ENCODE measurements at regions not wholly inside any gene's neighbourhood (a gene's known extent, or its start where the extent isn't known, plus 50 kb on each side); places are given as distances from the start of the nearest gene placed in this dataset.
"Not testable (repeated sequence)": the region's sequence is repeated elsewhere in the genome, so short reads cannot be mapped to it uniquely, and the experiment has no call there.

- not testable (repeated sequence) for DNase-seq (ENCODE audit: low read depth)
Measured at GRCh38 chr9:67307109-67307508, 314.8 kb upstream of the SPATA31A3 start.

- DNase-seq (ENCODE audit: low read depth): not testable (repeated sequence)
Measured at GRCh38 chr9:67288797-67289196, 296.4 kb upstream of the SPATA31A3 start.

- DNase-seq (ENCODE audit: low read depth): not testable (repeated sequence)
Measured at GRCh38 chr9:67288117-67288735, 295.9 kb upstream of the SPATA31A3 start.

DNA sequence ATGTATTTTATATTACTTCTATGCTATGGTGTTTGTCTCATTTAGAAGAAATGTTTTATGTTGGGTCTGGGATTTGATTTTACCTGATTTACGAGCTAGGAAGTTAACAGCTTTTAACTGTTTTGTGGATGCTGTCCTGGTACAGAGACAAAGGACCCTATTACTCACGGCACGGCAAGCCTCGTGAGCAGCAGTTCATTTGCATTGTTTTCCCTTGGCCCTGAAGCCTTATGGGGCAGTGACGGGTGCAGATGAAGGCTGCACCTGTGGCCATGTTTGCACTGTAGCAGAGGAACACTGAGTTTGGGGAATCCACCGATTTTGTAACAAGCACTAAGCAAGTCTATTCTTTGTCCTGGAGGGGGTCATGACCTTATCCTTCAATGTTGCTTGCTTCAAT is 291.9 kb upstream of the SPATA31A3 start:
- DNase-seq (ENCODE audit: low read depth): not testable (repeated sequence)

DNA sequence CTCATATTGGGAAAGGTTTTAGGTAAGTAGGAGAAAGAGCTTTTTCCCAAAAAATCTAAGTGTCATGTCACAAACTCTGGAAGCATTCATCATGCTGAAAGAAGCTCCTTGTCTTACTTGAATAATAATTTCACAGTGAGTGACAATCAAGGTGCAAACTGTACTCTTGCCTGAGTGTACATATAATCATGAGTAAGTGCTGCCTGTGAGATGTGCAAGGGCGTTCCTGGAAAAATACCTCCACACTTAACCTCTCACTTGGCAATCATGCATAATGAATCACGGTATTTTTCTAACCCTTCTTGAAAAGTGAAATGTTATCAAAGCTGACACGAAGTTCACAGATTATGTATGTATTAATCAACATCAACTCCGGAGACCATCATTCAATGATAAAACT is 289.2 kb upstream of the SPATA31A3 start:
- DNase-seq (ENCODE audit: low read depth): not testable (repeated sequence)

DNA sequence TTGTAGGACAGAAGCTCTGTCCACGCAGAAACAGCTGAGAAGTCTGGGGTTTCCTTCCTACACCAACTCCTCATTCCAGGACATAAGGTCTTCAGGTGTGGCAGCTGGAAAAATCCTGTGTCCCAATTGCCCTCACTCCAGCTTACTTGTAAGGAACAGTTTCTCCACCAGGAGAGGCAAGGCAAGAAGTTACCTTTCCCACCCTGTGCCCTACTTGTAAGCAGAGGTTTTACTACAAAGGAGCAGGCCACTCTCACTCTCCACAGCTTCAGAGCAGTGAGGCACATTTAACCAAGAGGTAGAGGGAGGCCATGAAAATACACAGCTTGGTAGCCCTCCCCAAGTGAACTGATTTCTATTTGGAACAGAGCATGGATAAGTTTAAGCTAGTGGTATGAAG is 277.3 kb upstream of the SPATA31A3 start:
- DNase-seq (ENCODE audit: low read depth): not testable (repeated sequence)

- not testable (repeated sequence) for DNase-seq (ENCODE audit: low read depth)
Measured at GRCh38 chr9:67257894-67258293, 265.5 kb upstream of the SPATA31A3 start.

DNA sequence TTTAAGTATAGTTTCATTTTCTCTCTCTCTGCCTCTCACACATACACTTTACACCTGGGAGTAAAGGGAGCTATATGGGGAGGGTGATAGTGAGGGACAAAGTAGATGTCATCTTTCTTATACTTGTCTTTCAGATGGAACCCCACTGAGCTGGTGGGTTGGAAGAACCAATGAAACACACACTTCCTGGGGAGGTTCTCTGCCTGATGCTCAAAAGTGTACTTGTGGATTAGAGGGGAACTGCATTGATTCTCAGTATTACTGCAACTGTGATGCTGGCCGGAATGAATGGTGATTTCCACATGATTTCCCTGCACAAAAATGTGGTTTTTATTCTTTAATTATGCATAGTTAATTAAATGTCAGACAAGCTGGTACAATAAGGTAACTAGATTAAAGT is 256.6 kb upstream of the SPATA31A3 start:
- not testable (repeated sequence) for DNase-seq (ENCODE audit: low read depth)

DNA sequence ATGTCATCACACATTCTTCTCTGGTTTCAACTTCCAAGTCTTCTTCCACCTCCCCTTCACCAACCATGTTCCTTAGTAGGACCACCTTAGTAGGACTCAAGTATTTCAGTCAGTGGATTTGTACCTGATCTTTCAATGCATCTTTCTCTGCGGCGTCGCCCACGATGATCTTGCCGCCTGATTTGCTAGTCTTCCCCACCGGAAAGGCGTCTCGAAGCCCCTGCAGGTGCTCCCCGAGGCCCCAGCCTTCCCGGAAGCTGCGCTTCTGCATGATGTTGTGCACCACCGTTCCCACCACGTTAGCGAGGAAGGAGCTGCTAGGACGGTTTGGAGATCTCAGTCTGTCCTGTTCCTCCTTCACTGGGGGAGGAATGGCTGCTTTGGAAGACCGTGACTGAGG is 219.7 kb upstream of the SPATA31A3 start:
- DNase-seq (ENCODE audit: low read depth): not testable (repeated sequence)

- not testable (repeated sequence) for DNase-seq (ENCODE audit: low read depth)
Measured at GRCh38 chr9:67210842-67211241, 218.5 kb upstream of the SPATA31A3 start.

- DNase-seq (ENCODE audit: low read depth): not testable (repeated sequence)
Measured at GRCh38 chr9:67208831-67209437, 216.6 kb upstream of the SPATA31A3 start.

- not testable (repeated sequence) for DNase-seq (ENCODE audit: low read depth)
Measured at GRCh38 chr9:67196135-67196534, 203.8 kb upstream of the SPATA31A3 start.

- DNase-seq (ENCODE audit: low read depth): not testable (repeated sequence)
Measured at GRCh38 chr9:67195357-67195756, 203.0 kb upstream of the SPATA31A3 start.

- not testable (repeated sequence) for DNase-seq (ENCODE audit: low read depth)
Measured at GRCh38 chr9:67179185-67179584, 186.8 kb upstream of the SPATA31A3 start.

- DNase-seq (ENCODE audit: low read depth): not testable (repeated sequence)
Measured at GRCh38 chr9:67175167-67175566, 182.8 kb upstream of the SPATA31A3 start.

- not testable (repeated sequence) for DNase-seq (ENCODE audit: low read depth)
Measured at GRCh38 chr9:67171721-67172120, 179.4 kb upstream of the SPATA31A3 start.

DNA sequence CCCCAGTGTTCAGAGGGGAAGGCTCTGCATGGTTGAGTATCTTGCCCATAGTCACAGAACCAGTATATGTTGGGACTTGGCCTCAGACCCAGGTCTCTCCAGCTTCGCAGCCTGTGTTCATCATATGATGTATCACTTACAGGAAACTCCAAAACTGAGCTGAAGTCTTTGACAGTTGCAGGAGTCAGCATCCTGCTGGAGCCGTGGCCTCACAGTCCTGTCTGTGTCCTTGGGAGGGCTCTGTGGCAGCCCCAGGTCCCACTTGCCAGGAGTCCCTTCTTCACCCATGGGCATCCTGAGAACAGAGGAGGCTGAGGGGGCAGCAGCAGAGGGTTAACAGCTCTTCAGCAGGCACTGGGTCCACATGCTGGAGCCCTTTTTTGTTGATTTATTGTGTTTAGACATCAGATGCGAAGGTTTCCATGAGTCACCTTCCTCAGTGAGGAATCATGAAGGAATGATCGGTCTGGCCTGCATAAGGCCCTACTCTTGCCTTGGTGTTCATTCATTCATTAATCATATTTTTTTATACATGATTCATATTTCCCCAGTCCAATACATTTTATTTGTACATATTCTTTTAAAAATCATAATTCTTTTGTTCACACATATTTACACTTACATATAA is 176.3 kb upstream of the SPATA31A3 start:
- not testable (repeated sequence) for DNase-seq (ENCODE audit: low read depth)

DNA sequence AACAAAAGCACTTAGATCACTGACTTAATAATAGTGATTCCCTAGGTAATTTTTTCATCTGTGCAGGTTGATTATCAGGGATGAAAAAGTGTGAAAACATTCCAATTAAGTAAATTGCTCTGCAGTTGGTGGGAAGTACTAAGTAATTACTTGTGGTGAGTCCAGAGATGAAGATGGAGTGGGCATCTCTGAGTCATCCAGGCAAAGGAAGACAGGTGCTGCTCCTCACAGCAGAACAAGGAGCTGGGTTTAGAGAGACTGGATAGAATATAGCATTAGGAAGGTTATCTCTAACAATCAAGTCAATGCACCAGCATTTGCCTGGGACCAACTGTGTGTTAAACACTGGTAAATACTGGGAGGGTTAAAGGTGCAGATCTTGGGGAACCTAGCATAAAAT is 174.0 kb upstream of the SPATA31A3 start:
- DNase-seq (ENCODE audit: low read depth): not testable (repeated sequence)

GRCh38 chr9:67162827-67163226 is 170.5 kb upstream of the SPATA31A3 start:
- DNase-seq (ENCODE audit: low read depth): not testable (repeated sequence)

- not testable (repeated sequence) for DNase-seq (ENCODE audit: low read depth)
Measured at GRCh38 chr9:67155218-67155617, 162.9 kb upstream of the SPATA31A3 start.

DNA sequence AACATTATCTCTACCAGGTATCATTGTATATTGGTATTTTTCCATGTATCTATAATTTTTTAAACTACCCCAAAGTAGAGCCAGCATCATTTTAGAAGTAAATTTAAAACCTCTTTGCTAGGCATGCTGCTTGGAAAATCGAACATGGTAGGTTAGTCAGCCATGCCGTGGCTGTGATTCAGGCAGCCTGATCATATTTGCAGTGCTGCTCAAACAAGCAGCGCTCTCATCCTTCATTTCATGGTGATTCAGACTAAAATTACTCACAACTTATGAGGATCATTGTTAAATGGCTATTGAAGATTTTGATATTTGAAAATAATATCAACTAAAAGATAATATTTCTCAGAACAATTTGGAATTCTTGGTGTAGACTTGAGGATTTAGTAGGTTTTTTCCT is 161.2 kb upstream of the SPATA31A3 start:
- not testable (repeated sequence) for DNase-seq (ENCODE audit: low read depth)

DNA sequence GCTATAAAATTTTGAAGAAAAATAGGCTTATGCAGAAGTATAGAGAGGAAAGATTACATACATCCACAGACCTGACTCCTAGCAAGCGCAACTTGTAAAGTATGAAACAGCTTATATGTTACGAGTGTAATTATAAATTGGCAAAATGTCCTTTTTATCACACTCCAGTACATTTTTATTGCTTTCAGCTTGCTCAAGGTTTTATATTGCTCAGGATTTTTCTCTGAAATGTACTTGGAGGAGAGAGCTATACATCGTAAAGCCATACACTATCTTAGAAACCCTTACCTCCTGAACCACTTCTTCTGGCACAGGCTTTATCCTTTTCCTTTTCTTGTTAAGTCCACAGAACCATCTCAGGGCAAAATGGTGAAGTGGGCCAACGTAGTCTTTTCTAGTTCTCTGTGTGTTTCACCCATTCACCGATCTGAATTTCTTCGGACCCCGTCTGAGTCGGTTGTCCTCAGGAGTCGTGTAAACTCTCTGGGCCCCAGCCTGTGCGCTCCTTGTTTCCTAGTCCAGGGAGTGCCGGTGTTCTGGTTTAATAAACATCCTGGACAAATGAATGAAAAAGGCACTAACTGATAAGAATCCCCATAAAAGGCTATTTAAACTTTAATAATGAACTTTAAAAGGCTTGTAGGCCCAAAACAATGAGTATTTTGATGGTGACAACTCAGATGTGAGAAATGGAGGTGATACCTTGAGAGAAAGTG is 150.2 kb upstream of the SPATA31A3 start:
- not testable (repeated sequence) for DNase-seq (ENCODE audit: low read depth)

DNA sequence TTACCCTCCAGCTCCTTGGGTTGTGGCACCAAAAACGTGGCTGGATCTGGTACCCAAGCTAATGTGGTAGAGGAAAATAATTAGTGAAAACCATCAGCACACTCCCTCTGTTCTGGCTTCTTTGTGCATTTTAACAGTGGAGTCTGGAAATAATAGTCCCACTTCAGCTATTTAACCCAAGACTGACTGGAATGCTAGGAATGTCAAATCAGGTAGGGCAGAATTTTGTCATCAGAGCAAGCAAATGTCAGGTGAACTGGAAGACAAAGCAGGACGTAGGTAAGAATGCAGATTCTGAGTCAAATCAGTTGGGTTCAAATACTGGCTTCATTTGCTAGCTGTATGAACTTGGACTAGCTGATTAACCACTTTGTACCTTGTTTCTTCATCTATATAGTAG is 144.0 kb upstream of the SPATA31A3 start:
- DNase-seq (ENCODE audit: low read depth): not testable (repeated sequence)
